ENCODE measurements at regions not wholly inside any gene's neighbourhood (a gene's known extent, or its start where the extent isn't known, plus 50 kb on each side); places are given as distances from the start of the nearest gene placed in this dataset.

DNA sequence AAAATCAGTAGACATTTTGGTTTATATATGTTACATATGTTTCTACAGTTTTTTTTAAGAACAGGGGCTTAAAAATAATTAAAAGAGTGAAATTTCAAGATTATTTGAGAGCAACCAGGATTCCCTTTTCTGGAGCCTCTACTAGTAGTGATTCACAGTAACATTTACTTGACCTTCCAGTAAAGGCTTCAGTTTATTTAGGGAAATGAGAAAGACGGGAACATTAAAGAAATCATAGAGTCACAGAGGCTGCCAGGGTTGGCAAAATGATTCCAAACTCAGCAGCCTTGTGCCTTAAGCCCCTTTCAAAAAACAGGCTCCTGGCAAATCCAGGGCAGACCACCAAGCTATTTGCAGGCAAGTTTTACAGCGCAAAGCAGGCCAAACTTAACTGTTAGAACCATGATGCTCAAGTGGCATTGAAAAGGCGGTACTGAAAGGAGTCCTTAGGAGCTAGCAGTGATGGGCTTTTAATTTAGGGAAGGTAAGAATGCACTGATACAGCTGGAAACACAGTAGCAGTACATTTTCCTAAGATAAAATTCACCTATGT is 201.1 kb upstream of the ADAMTS9 start:
- no peaks in the 10 kb centered on the region for H3K36me3 ChIP-seq (ENCODE audit: control insufficient read depth, insufficient read depth, low read length)
- H3K27ac ChIP-seq (ENCODE audit: low read depth, low read length) = no peak overlapping the region
- no peaks in the 10 kb centered on the region; the same call in 1 of the 2 replicates for H3K9me3 ChIP-seq (ENCODE audit: control insufficient read depth, insufficient read depth, low read depth, low read length)
- H3K4me3 ChIP-seq (ENCODE audit: low read depth, low read length) = no peak overlapping the region
- no peaks in the 10 kb centered on the region for H3K27me3 ChIP-seq (ENCODE audit: control insufficient read depth, insufficient read depth, low read length)
- no peak overlapping the region for H3K9ac ChIP-seq (ENCODE audit: low read length)
- peaks cover 13% of the 10 kb centered on the region for H3K4me1 ChIP-seq (ENCODE audit: control insufficient read depth, insufficient read depth, low read length)

DNA sequence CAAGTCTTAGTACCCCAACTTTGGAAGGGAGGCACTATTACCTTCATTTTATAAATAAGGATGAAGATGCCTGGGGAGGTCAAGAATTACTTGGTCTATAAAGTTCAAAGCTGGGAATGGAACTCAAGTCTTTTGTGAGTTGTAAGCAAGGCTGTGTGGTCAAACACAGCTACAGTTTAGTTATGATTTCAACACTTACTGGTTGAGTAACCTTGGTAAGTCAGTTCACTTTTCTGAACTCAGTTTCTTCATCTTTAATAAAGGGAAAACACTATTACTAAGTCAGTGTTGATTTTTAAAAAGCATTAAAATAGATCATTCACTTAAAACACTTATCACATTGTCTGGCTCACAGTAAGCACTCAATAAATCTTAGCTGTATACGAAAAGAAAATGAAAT is 200.4 kb upstream of the ADAMTS9 start:
- H3K9ac ChIP-seq (ENCODE audit: low read length) = no peak overlapping the region
- no peaks in the 10 kb centered on the region for H3K27me3 ChIP-seq (ENCODE audit: control insufficient read depth, insufficient read depth, low read length)
- H3K4me1 ChIP-seq (ENCODE audit: control insufficient read depth, insufficient read depth, low read length) = peaks cover 13% of the 10 kb centered on the region
- no peaks in the 10 kb centered on the region; the same call in 1 of the 2 replicates for H3K9me3 ChIP-seq (ENCODE audit: control insufficient read depth, insufficient read depth, low read depth, low read length)
- no peak overlapping the region for H3K27ac ChIP-seq (ENCODE audit: low read depth, low read length)
- H3K36me3 ChIP-seq (ENCODE audit: control insufficient read depth, insufficient read depth, low read length) = no peaks in the 10 kb centered on the region
- no peak overlapping the region for H3K4me3 ChIP-seq (ENCODE audit: low read depth, low read length)

GRCh38 chr3:64885055-64885454 is 197.3 kb upstream of the ADAMTS9 start:
- no peaks in the 10 kb centered on the region for H3K36me3 ChIP-seq (ENCODE audit: control insufficient read depth, insufficient read depth, low read length)
- H3K9me3 ChIP-seq (ENCODE audit: control insufficient read depth, insufficient read depth, low read depth, low read length) = no peaks in the 10 kb centered on the region; the same call in 1 of the 2 replicates
- H3K27me3 ChIP-seq (ENCODE audit: control insufficient read depth, insufficient read depth, low read length) = no peaks in the 10 kb centered on the region
- H3K9ac ChIP-seq (ENCODE audit: low read length) = no peak overlapping the region
- H3K4me3 ChIP-seq (ENCODE audit: low read depth, low read length) = no peak overlapping the region
- H3K27ac ChIP-seq (ENCODE audit: low read depth, low read length) = no peak overlapping the region
- peaks cover 5% of the 10 kb centered on the region; the same call in 1 of the 2 replicates for H3K4me1 ChIP-seq (ENCODE audit: control insufficient read depth, insufficient read depth, low read length)

- Histone ChIP-seq H3K27me3 (ENCODE audit: control insufficient read depth, insufficient read depth, low read length) (no peaks in the 10 kb centered on the region), H3K9ac (ENCODE audit: low read length) (no peak overlapping the region), H3K4me3 (ENCODE audit: low read depth, low read length) (no peak overlapping the region), H3K9me3 (ENCODE audit: control insufficient read depth, insufficient read depth, low read depth, low read length) (no peaks in the 10 kb centered on the region; the same call in 1 of the 2 replicates), H3K4me1 (ENCODE audit: control insufficient read depth, insufficient read depth, low read length) (peaks cover 4% of the 10 kb centered on the region; the same call in 1 of the 2 replicates), H3K27ac (ENCODE audit: low read depth, low read length) (no peak overlapping the region), H3K36me3 (ENCODE audit: control insufficient read depth, insufficient read depth, low read length) (no peaks in the 10 kb centered on the region)
These were observed 196.7 kb upstream of the ADAMTS9 start for GRCh38 chr3:64884536-64884935.

DNA sequence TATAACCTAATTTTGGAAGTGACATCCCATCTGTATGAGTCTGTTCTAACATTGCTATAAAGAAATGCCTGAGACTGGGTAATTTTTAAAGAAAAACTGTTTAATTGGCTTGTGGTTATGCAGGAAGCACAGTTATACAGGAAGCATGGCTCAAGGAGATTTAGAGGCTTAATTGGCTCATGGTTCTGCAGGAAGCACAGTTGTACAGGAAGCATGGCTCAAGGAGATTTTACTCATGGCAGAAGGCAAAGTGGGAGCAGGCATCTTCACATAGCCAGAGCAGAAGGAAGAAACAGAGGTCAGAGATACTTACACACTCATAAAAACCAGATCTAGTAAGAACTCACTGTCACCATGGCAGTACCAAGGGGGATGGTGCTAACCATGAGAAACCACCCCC is 193.1 kb upstream of the ADAMTS9 start:
- no peak overlapping the region for H3K9ac ChIP-seq (ENCODE audit: low read length)

DNA sequence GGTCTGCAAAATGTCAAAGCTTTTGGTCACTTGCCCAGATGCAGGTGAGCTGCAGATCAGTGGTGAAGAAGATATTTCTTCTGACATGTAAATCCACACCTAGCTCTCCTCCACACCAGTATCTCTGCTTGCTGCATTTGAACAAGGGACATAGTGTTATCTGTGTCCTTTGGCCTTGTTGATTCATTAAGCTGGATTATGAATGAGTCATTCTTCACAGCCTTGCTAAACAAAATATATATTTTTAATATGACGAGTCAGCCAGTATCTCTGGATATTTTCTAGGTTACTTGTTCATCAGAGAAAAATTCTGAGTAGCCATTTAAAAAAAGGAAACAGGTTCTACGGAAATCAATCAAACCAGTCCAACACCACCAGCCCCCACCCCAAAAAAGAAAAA is 190.6 kb upstream of the ADAMTS9 start:
- Histone ChIP-seq H3K27ac (ENCODE audit: low read depth, low read length) (no peak overlapping the region), H3K27me3 (ENCODE audit: control insufficient read depth, insufficient read depth, low read length) (no peaks in the 10 kb centered on the region), H3K36me3 (ENCODE audit: control insufficient read depth, insufficient read depth, low read length) (no peaks in the 10 kb centered on the region), H3K9me3 (ENCODE audit: control insufficient read depth, insufficient read depth, low read depth, low read length) (no peaks in the 10 kb centered on the region), H3K4me3 (ENCODE audit: low read depth, low read length) (no peak overlapping the region), H3K9ac (ENCODE audit: low read length) (no peak overlapping the region), H3K4me1 (ENCODE audit: control insufficient read depth, insufficient read depth, low read length) (no peaks in the 10 kb centered on the region; the same call in 1 of the 2 replicates)

More for the DNA sequence above, 193.1 kb upstream of the ADAMTS9 start:
- H3K4me1 ChIP-seq (ENCODE audit: control insufficient read depth, insufficient read depth, low read length) = no peaks in the 10 kb centered on the region
- H3K9me3 ChIP-seq (ENCODE audit: control insufficient read depth, insufficient read depth, low read depth, low read length) = no peaks in the 10 kb centered on the region; the same call in 1 of the 2 replicates
- no peak overlapping the region for H3K4me3 ChIP-seq (ENCODE audit: low read depth, low read length)
- H3K27ac ChIP-seq (ENCODE audit: low read depth, low read length) = no peak overlapping the region
- H3K27me3 ChIP-seq (ENCODE audit: control insufficient read depth, insufficient read depth, low read length) = no peaks in the 10 kb centered on the region
- no peaks in the 10 kb centered on the region for H3K36me3 ChIP-seq (ENCODE audit: control insufficient read depth, insufficient read depth, low read length)

DNA sequence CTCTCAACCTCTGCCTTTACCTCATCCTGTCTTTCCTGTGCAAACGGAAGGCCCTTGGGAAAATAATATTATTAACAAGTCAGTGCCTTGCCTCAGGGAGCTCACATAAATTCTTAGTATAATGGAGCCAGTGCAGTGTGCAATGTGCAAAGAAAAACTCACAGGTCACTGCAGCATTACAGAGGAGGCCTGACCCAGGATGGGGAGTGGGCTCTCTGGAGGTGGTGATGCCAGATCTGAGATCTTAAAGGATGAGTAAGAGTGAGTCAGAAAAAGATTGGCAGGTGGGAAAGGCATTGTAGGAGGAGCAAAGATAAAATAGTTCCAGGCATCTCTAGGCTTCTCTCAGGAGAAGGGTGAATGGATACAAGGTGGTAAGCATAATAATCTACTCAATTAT is 185.6 kb upstream of the ADAMTS9 start:
- H3K9ac ChIP-seq (ENCODE audit: low read length) = no peak overlapping the region
- H3K36me3 ChIP-seq (ENCODE audit: control insufficient read depth, insufficient read depth, low read length) = no peaks in the 10 kb centered on the region
- H3K4me3 ChIP-seq (ENCODE audit: low read depth, low read length) = no peak overlapping the region
- H3K27ac ChIP-seq (ENCODE audit: low read depth, low read length) = no peak overlapping the region
- H3K9me3 ChIP-seq (ENCODE audit: control insufficient read depth, insufficient read depth, low read depth, low read length) = peaks cover 6% of the 10 kb centered on the region; the same call in 1 of the 2 replicates
- H3K27me3 ChIP-seq (ENCODE audit: control insufficient read depth, insufficient read depth, low read length) = no peaks in the 10 kb centered on the region
- no peaks in the 10 kb centered on the region; the same call in 1 of the 2 replicates for H3K4me1 ChIP-seq (ENCODE audit: control insufficient read depth, insufficient read depth, low read length)

DNA sequence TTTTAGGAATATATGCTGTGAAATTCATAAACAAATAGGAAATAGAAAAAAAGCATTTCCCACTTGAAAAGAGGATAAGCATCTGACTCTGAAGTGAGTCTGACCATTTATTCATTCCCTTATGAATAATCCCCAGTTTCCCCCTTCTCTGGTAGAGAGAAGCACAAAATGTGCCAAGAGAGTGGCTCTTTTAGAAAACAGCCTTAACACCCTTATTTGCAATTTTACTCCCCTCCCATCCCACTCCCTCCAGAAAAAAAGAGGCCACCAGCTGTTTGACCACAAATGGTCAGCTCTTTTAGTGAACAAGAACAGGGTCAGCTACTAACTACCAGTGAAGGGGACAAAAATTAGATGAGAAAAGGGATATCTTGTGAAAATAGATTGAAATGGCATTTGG is 184.5 kb upstream of the ADAMTS9 start:
- Histone ChIP-seq H3K4me1 (ENCODE audit: control insufficient read depth, insufficient read depth, low read length) (no peaks in the 10 kb centered on the region; the same call in 1 of the 2 replicates), H3K9ac (ENCODE audit: low read length) (no peak overlapping the region), H3K4me3 (ENCODE audit: low read depth, low read length) (no peak overlapping the region), H3K9me3 (ENCODE audit: control insufficient read depth, insufficient read depth, low read depth, low read length) (peaks cover 6% of the 10 kb centered on the region; the same call in 1 of the 2 replicates), H3K36me3 (ENCODE audit: control insufficient read depth, insufficient read depth, low read length) (no peaks in the 10 kb centered on the region), H3K27ac (ENCODE audit: low read depth, low read length) (no peak overlapping the region), H3K27me3 (ENCODE audit: control insufficient read depth, insufficient read depth, low read length) (no peaks in the 10 kb centered on the region)

- Histone ChIP-seq H3K4me1 (ENCODE audit: control insufficient read depth, insufficient read depth, low read length) (no peaks in the 10 kb centered on the region; the same call in none of the 2 replicates), H3K4me3 (ENCODE audit: low read depth, low read length) (no peak overlapping the region), H3K27me3 (ENCODE audit: control insufficient read depth, insufficient read depth, low read length) (no peaks in the 10 kb centered on the region), H3K27ac (ENCODE audit: low read depth, low read length) (no peak overlapping the region), H3K36me3 (ENCODE audit: control insufficient read depth, insufficient read depth, low read length) (no peaks in the 10 kb centered on the region), H3K9me3 (ENCODE audit: control insufficient read depth, insufficient read depth, low read depth, low read length) (peaks cover 6% of the 10 kb centered on the region; the same call in 1 of the 2 replicates), H3K9ac (ENCODE audit: low read length) (no peak overlapping the region)
These were observed 184.0 kb upstream of the ADAMTS9 start for GRCh38 chr3:64871834-64872249.

DNA sequence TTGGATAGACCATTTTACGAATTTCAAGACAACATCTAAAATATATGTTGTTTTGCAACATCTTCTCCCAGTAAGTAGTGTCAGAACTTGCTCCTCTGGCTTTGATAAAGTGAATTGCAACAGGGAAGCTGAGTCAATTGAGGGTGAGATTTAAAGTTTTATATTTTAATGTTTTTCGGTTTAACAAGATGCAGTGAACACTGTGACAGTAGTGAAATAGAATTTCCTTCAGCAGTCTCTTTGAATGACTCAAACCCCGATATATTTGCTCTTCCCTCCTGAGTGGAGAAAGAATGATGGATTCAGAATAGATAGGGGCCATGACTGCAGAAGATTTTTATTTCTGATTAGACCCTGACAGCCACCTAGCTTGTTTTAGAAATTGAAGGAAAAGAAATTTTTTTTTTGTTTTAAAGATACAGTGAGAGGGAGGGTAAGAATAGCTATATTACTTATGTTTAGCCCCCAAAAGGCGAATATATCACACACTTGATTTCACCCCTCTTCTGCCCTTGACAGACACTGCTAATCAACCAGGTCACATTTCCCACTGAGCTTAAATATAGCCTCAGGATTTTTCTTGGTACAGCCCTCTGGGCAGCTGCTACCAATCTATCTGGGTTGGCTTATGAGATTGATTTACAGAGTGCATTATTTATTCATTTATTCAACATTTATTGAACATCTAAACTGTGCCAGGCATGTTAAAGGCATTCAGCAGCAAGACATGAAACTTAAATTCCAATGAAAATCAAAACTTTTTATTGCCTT is 183.3 kb upstream of the ADAMTS9 start:
- Histone ChIP-seq H3K4me3 (ENCODE audit: low read depth, low read length) (no peak overlapping the region), H3K9ac (ENCODE audit: low read length) (no peak overlapping the region), H3K27me3 (ENCODE audit: control insufficient read depth, insufficient read depth, low read length) (no peaks in the 10 kb centered on the region), H3K36me3 (ENCODE audit: control insufficient read depth, insufficient read depth, low read length) (no peaks in the 10 kb centered on the region), H3K27ac (ENCODE audit: low read depth, low read length) (no peak overlapping the region), H3K9me3 (ENCODE audit: control insufficient read depth, insufficient read depth, low read depth, low read length) (peaks cover 6% of the 10 kb centered on the region; the same call in 1 of the 2 replicates), H3K4me1 (ENCODE audit: control insufficient read depth, insufficient read depth, low read length) (peaks cover 8% of the 10 kb centered on the region)

- Histone ChIP-seq H3K27me3 (ENCODE audit: control insufficient read depth, insufficient read depth, low read length) (no peaks in the 10 kb centered on the region), H3K36me3 (ENCODE audit: control insufficient read depth, insufficient read depth, low read length) (no peaks in the 10 kb centered on the region), H3K27ac (ENCODE audit: low read depth, low read length) (no peak overlapping the region)
These were observed 179.4 kb upstream of the ADAMTS9 start for GRCh38 chr3:64867224-64867623.

More at GRCh38 chr3:64867224-64867623, 179.4 kb upstream of the ADAMTS9 start:
- H3K9me3 ChIP-seq (ENCODE audit: control insufficient read depth, insufficient read depth, low read depth, low read length) = peaks cover 6% of the 10 kb centered on the region; the same call in 1 of the 2 replicates
- H3K4me1 ChIP-seq (ENCODE audit: control insufficient read depth, insufficient read depth, low read length) = peaks cover 11% of the 10 kb centered on the region
- H3K4me3 ChIP-seq (ENCODE audit: low read depth, low read length) = no peak overlapping the region
- no peak overlapping the region for H3K9ac ChIP-seq (ENCODE audit: low read length)
